ENCODE measurements at regions not wholly inside any gene's neighbourhood (a gene's known extent, or its start where the extent isn't known, plus 50 kb on each side); places are given as distances from the start of the nearest gene placed in this dataset.

GRCh38 chr5:109924237-109925107, 234.7 kb downstream of the MAN2A1 start:
- DNase-seq, result no peak
- Histone ChIP-seq H3K4me1 (ENCODE audit: control extremely low read depth in 1 of 4, control insufficient read depth in 4 of 4, insufficient read depth in 4 of 4, low read length in 3 of 4) (no peaks in the 10 kb centered on the region), H3K36me3 (ENCODE audit: control insufficient read depth in 4 of 4, insufficient read depth in 4 of 4, low read length in 3 of 4) (no peaks in the 10 kb centered on the region), H3K27ac (ENCODE audit: insufficient read depth in 1 of 2, low read depth in 1 of 2, low read length in 2 of 2, poor library complexity in 1 of 2, severe bottlenecking in 2 of 2) (no peak overlapping the region), H3K4me3 (ENCODE audit: control insufficient read depth in 1 of 7, extremely low read depth in 1 of 7, insufficient read depth in 4 of 7, low read depth in 2 of 7, low read length in 6 of 7) (no peak overlapping the region), H3K27me3 (replicated peaks in 2 of 5; ENCODE audit: control insufficient read depth in 4 of 5, insufficient read depth in 5 of 5, low read length in 4 of 5) (peaks cover 0 to 2% (median 0%) of the 10 kb centered on the region in 5 experiments), H3K9me3 (ENCODE audit: control extremely low read depth in 1 of 5, control insufficient read depth in 4 of 5, insufficient read depth in 2 of 5, low read depth in 1 of 5, low read length in 4 of 5) (peaks cover 0 to 4% (median 0%) of the 10 kb centered on the region in 5 experiments)
- 100% methylated on average over 6 of the region's 7 CpGs for WGBS (ENCODE audit: insufficient coverage)
- POLR2A ChIA-PET, result no interaction called here
- CTCF ChIA-PET, result no interaction called here

GRCh38 chr5:109927639-109928038, 237.9 kb downstream of the MAN2A1 start:
- 100% methylated on average over 2 of the region's 3 CpGs for WGBS (ENCODE audit: insufficient coverage)
- Histone ChIP-seq H3K4me1 (ENCODE audit: control extremely low read depth in 1 of 4, control insufficient read depth in 4 of 4, insufficient read depth in 4 of 4, low read length in 3 of 4) (no peaks in the 10 kb centered on the region), H3K36me3 (ENCODE audit: control insufficient read depth in 4 of 4, insufficient read depth in 4 of 4, low read length in 3 of 4) (no peaks in the 10 kb centered on the region), H3K4me3 (ENCODE audit: control insufficient read depth in 1 of 7, extremely low read depth in 1 of 7, insufficient read depth in 4 of 7, low read depth in 2 of 7, low read length in 6 of 7) (no peak overlapping the region), H3K27me3 (replicated peaks in 2 of 5; ENCODE audit: control insufficient read depth in 4 of 5, insufficient read depth in 5 of 5, low read length in 4 of 5) (peaks cover 0 to 2% (median 0%) of the 10 kb centered on the region in 5 experiments), H3K27ac (ENCODE audit: insufficient read depth in 1 of 2, low read depth in 1 of 2, low read length in 2 of 2, poor library complexity in 1 of 2, severe bottlenecking in 2 of 2) (no peak overlapping the region), H3K9me3 (ENCODE audit: control extremely low read depth in 1 of 5, control insufficient read depth in 4 of 5, insufficient read depth in 2 of 5, low read depth in 1 of 5, low read length in 4 of 5) (no peaks in the 10 kb centered on the region)
- ChIA-PET POLR2A (interaction anchor here (0.6 kb wide), 1 partner anchor 154 kb away, joined by 4 read pairs; no protein-coding TSS in a partner anchor), CTCF (interaction anchor here (1.1 kb wide), 1 partner anchor 17 kb away, joined by 4 read pairs; no protein-coding TSS in a partner anchor)
- no peak for DNase-seq

GRCh38 chr5:109928046-109928445, 238.3 kb downstream of the MAN2A1 start:
- Histone ChIP-seq H3K27ac (ENCODE audit: insufficient read depth in 1 of 2, low read depth in 1 of 2, low read length in 2 of 2, poor library complexity in 1 of 2, severe bottlenecking in 2 of 2) (no peak overlapping the region), H3K4me1 (ENCODE audit: control extremely low read depth in 1 of 4, control insufficient read depth in 4 of 4, insufficient read depth in 4 of 4, low read length in 3 of 4) (no peaks in the 10 kb centered on the region), H3K27me3 (replicated peaks in 2 of 5; ENCODE audit: control insufficient read depth in 4 of 5, insufficient read depth in 5 of 5, low read length in 4 of 5) (peaks cover 0 to 2% (median 0%) of the 10 kb centered on the region in 5 experiments), H3K4me3 (ENCODE audit: control insufficient read depth in 1 of 7, extremely low read depth in 1 of 7, insufficient read depth in 4 of 7, low read depth in 2 of 7, low read length in 6 of 7) (no peak overlapping the region), H3K9me3 (ENCODE audit: control extremely low read depth in 1 of 5, control insufficient read depth in 4 of 5, insufficient read depth in 2 of 5, low read depth in 1 of 5, low read length in 4 of 5) (no peaks in the 10 kb centered on the region), H3K36me3 (ENCODE audit: control insufficient read depth in 4 of 4, insufficient read depth in 4 of 4, low read length in 3 of 4) (no peaks in the 10 kb centered on the region)
- WGBS (ENCODE audit: insufficient coverage), result no CpG with 5 or more reads among the region's 2 CpGs
- ChIA-PET CTCF (interaction anchor here (1.1 kb wide), 1 partner anchor 17 kb away, joined by 4 read pairs; no protein-coding TSS in a partner anchor), POLR2A (no interaction called here)
- DNase-seq, result no peak

- H3K9me3 ChIP-seq (ENCODE audit: control extremely low read depth in 1 of 5, control insufficient read depth in 4 of 5, insufficient read depth in 2 of 5, low read depth in 1 of 5, low read length in 4 of 5), result no peaks in the 10 kb centered on the region
- WGBS (ENCODE audit: insufficient coverage), result 100% methylated on average over 1 of the region's 2 CpGs
- ChIA-PET CTCF (no interaction called here), POLR2A (no interaction called here)
- H3K4me3 ChIP-seq (ENCODE audit: control insufficient read depth in 1 of 7, extremely low read depth in 1 of 7, insufficient read depth in 4 of 7, low read depth in 2 of 7, low read length in 6 of 7), result no peak overlapping the region
- DNase-seq, result no peak
- H3K27ac ChIP-seq (ENCODE audit: insufficient read depth in 1 of 2, low read depth in 1 of 2, low read length in 2 of 2, poor library complexity in 1 of 2, severe bottlenecking in 2 of 2), result no peak overlapping the region
- H3K27me3 ChIP-seq (replicated peaks in 2 of 5; ENCODE audit: control insufficient read depth in 4 of 5, insufficient read depth in 5 of 5, low read length in 4 of 5), result no peaks in the 10 kb centered on the region
- no peaks in the 10 kb centered on the region for H3K4me1 ChIP-seq (ENCODE audit: control extremely low read depth in 1 of 4, control insufficient read depth in 4 of 4, insufficient read depth in 4 of 4, low read length in 3 of 4)
- no peaks in the 10 kb centered on the region for H3K36me3 ChIP-seq (ENCODE audit: control insufficient read depth in 4 of 4, insufficient read depth in 4 of 4, low read length in 3 of 4)
Observed at GRCh38 chr5:109928811-109929210, 239.1 kb downstream of the MAN2A1 start.

GRCh38 chr5:109929376-109929775, 239.6 kb downstream of the MAN2A1 start:
- no peaks in the 10 kb centered on the region for H3K4me1 ChIP-seq (ENCODE audit: control extremely low read depth in 1 of 4, control insufficient read depth in 4 of 4, insufficient read depth in 4 of 4, low read length in 3 of 4)
- no peaks in the 10 kb centered on the region for H3K27me3 ChIP-seq (replicated peaks in 2 of 5; ENCODE audit: control insufficient read depth in 4 of 5, insufficient read depth in 5 of 5, low read length in 4 of 5)
- H3K4me3 ChIP-seq (ENCODE audit: control insufficient read depth in 1 of 7, extremely low read depth in 1 of 7, insufficient read depth in 4 of 7, low read depth in 2 of 7, low read length in 6 of 7), result no peak overlapping the region
- WGBS (ENCODE audit: insufficient coverage), result 100% methylated on average over 2 of the region's 4 CpGs
- POLR2A ChIA-PET, result no interaction called here
- no peak overlapping the region for H3K27ac ChIP-seq (ENCODE audit: insufficient read depth in 1 of 2, low read depth in 1 of 2, low read length in 2 of 2, poor library complexity in 1 of 2, severe bottlenecking in 2 of 2)
- CTCF ChIA-PET, result no interaction called here
- no peaks in the 10 kb centered on the region for H3K36me3 ChIP-seq (ENCODE audit: control insufficient read depth in 4 of 4, insufficient read depth in 4 of 4, low read length in 3 of 4)
- no peak for DNase-seq
- no peaks in the 10 kb centered on the region for H3K9me3 ChIP-seq (ENCODE audit: control extremely low read depth in 1 of 5, control insufficient read depth in 4 of 5, insufficient read depth in 2 of 5, low read depth in 1 of 5, low read length in 4 of 5)

GRCh38 chr5:109929911-109930310, 240.2 kb downstream of the MAN2A1 start:
- Histone ChIP-seq H3K9me3 (ENCODE audit: control extremely low read depth in 1 of 5, control insufficient read depth in 4 of 5, insufficient read depth in 2 of 5, low read depth in 1 of 5, low read length in 4 of 5) (no peaks in the 10 kb centered on the region), H3K27ac (ENCODE audit: insufficient read depth in 1 of 2, low read depth in 1 of 2, low read length in 2 of 2, poor library complexity in 1 of 2, severe bottlenecking in 2 of 2) (no peak overlapping the region), H3K36me3 (ENCODE audit: control insufficient read depth in 4 of 4, insufficient read depth in 4 of 4, low read length in 3 of 4) (no peaks in the 10 kb centered on the region), H3K4me1 (ENCODE audit: control extremely low read depth in 1 of 4, control insufficient read depth in 4 of 4, insufficient read depth in 4 of 4, low read length in 3 of 4) (no peaks in the 10 kb centered on the region), H3K27me3 (replicated peaks in 2 of 5; ENCODE audit: control insufficient read depth in 4 of 5, insufficient read depth in 5 of 5, low read length in 4 of 5) (no peaks in the 10 kb centered on the region), H3K4me3 (ENCODE audit: control insufficient read depth in 1 of 7, extremely low read depth in 1 of 7, insufficient read depth in 4 of 7, low read depth in 2 of 7, low read length in 6 of 7) (no peak overlapping the region)
- CTCF ChIA-PET, result no interaction called here
- no CpG with 5 or more reads among the region's 1 CpG for WGBS (ENCODE audit: insufficient coverage)
- POLR2A ChIA-PET, result no interaction called here
- no peak for DNase-seq

- H3K4me1 ChIP-seq (ENCODE audit: control extremely low read depth in 1 of 4, control insufficient read depth in 4 of 4, insufficient read depth in 4 of 4, low read length in 3 of 4), result no peaks in the 10 kb centered on the region
- H3K27ac ChIP-seq (ENCODE audit: insufficient read depth in 1 of 2, low read depth in 1 of 2, low read length in 2 of 2, poor library complexity in 1 of 2, severe bottlenecking in 2 of 2), result no peak overlapping the region
- DNase-seq, result no peak
- no peaks in the 10 kb centered on the region for H3K36me3 ChIP-seq (ENCODE audit: control insufficient read depth in 4 of 4, insufficient read depth in 4 of 4, low read length in 3 of 4)
- 98% methylated on average over 6 of the region's 8 CpGs for WGBS (ENCODE audit: insufficient coverage)
- H3K9me3 ChIP-seq (ENCODE audit: control extremely low read depth in 1 of 5, control insufficient read depth in 4 of 5, insufficient read depth in 2 of 5, low read depth in 1 of 5, low read length in 4 of 5), result no peaks in the 10 kb centered on the region
- H3K4me3 ChIP-seq (ENCODE audit: control insufficient read depth in 1 of 7, extremely low read depth in 1 of 7, insufficient read depth in 4 of 7, low read depth in 2 of 7, low read length in 6 of 7), result no peak overlapping the region
- ChIA-PET POLR2A (no interaction called here), CTCF (interaction anchor here (0.9 kb wide), 1 partner anchor 1289 kb away, joined by 3 read pairs; no protein-coding TSS in a partner anchor)
- no peaks in the 10 kb centered on the region for H3K27me3 ChIP-seq (replicated peaks in 2 of 5; ENCODE audit: control insufficient read depth in 4 of 5, insufficient read depth in 5 of 5, low read length in 4 of 5)
Observed at GRCh38 chr5:109931049-109931780, 241.5 kb downstream of the MAN2A1 start.
